A673 (cell line): ENCODE measurements at regions not wholly inside any gene's neighbourhood (a gene's known extent, or its start where the extent isn't known, plus 50 kb on each side); places are given as distances from the start of the nearest gene placed in this dataset.

Experiments used
- BruUV-seq: library from RNA; stranded (reverse); fragments of 400-500 nt; replicated peaks from 2 replicates; lab custom pipeline; 2021; lab: Mats Ljungman, UMichigan
- CTCF ChIA-PET: fragments of 300-600 bp; sonication (Branson Sonifier 250); formaldehyde crosslinking; loops from one replicate; lab custom pipeline; 2022; ENCODE audit warnings: antibody characterized with exemption; lab: Charles Lee
- POLR2A ChIA-PET: fragments of 300-600 bp; sonication (Branson Sonifier 250); formaldehyde crosslinking; loops from one replicate; lab custom pipeline; 2022; ENCODE audit warnings: antibody characterized with exemption; ENCODE audit not compliant: low non-redundant PET; lab: Charles Lee
- DNase-seq: peaks from one replicate; pipeline ENCODE4 v3.0.0-alpha.2; 2015; ENCODE audit warnings: low spot score
- H3K27ac ChIP-seq: fragments of 200-600 bp; sonication (generic); 2 replicates; pipeline ENCODE4 v1.5.1; 2016; ENCODE audit warnings: mixed run types, low read depth, mild to moderate bottlenecking, mixed read lengths, antibody characterized with exemption, low read length; ENCODE audit not compliant: poor library complexity, severe bottlenecking
- H3K27me3 ChIP-seq: fragments of 200-600 bp; sonication (generic); replicated peaks from 2 replicates; pipeline ENCODE4 v1.6.1; 2017; ENCODE audit warnings: mixed run types, low read depth, mild to moderate bottlenecking, mixed read lengths, antibody characterized with exemption, low read length; ENCODE audit not compliant: insufficient read depth, poor library complexity
- H3K36me3 ChIP-seq: fragments of 200-600 bp; sonication (generic); 2 replicates; pipeline ENCODE4 v1.6.1; 2016; ENCODE audit warnings: mixed run types, mild to moderate bottlenecking, mixed read lengths, antibody characterized with exemption, low read length; ENCODE audit not compliant: insufficient read depth, poor library complexity, severe bottlenecking
- H3K4me1 ChIP-seq: fragments of 200-600 bp; sonication (generic); 2 replicates; pipeline ENCODE4 v1.6.1; 2017; ENCODE audit warnings: mixed run types, mild to moderate bottlenecking, mixed read lengths, antibody characterized with exemption, low read length; ENCODE audit not compliant: insufficient read depth, poor library complexity, severe bottlenecking
- H3K4me3 ChIP-seq: fragments of 200-600 bp; sonication (generic); 2 replicates; pipeline ENCODE4 v1.5.1; 2016; ENCODE audit warnings: low read depth, mixed run types, mild to moderate bottlenecking, mixed read lengths, low read length; ENCODE audit not compliant: poor library complexity, severe bottlenecking
- H3K9me3 ChIP-seq: fragments of 200-600 bp; sonication (generic); 2 replicates; pipeline ENCODE4 v1.6.1; 2016; ENCODE audit warnings: mixed run types, low read depth, mild to moderate bottlenecking, mixed read lengths, antibody characterized with exemption, low read length; ENCODE audit not compliant: poor library complexity, severe bottlenecking
- EZH2 ChIP-seq: fragments of 200-600 bp; sonication (generic); IDR thresholded peaks from 2 replicates; pipeline ENCODE4 v1.6.1; 2017; ENCODE audit warnings: borderline replicate concordance, low read depth, mild to moderate bottlenecking, mixed read lengths, antibody characterized with exemption, low read length; ENCODE audit not compliant: poor library complexity, severe bottlenecking
- intact Hi-C: fragments of 100-400 bp; cut with micrococcal nuclease; formaldehyde crosslinking; loops from one replicate; pipeline ENCODE4 v1.10.0; 2022; ENCODE audit not compliant: unreplicated experiment
- TF ChIP-seq, protein P1 (sequence below): fragments of 300-800, 200-600 bp; sonication (generic); conservative IDR thresholded peaks from 2 replicates; pipeline ENCODE4 v1.5.1; 2017; ENCODE audit warnings: low read depth, mild to moderate bottlenecking, antibody characterized with exemption, low read length, moderate library complexity, mixed read lengths

DNA sequence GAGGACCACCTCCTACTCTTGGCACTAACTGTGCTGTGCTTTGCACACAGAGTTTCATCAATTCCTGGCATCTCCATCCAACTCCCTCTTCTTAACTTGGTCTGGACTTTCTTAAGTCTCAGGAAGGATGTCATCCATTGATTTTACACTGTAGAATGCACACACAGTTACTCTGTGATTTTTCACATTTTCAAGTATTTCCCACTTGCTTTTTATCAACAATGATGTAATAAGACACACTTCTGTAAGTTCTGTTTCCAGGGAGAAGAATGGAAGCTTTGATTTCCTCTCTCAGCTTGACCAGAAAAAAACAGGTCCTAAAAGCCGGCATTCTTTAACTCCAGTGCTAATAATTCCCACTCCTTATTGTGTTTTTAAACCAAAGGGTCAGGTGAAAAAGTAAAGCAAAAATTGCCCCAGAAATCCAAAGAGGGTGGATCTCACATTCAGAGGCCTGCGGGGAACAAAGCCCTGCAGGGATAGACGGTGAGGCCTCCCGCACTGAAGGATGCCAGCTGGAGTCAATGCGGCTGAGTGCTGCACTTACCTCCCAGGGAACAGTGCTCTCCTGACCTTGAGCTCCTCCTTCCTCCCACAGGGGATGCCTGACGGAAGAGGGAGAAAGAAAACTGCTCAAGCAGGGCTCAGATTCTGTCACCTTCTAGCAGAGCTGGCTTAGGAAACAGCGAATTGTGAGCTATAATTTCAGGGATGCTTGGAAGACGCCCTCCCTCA is 83.1 kb downstream of the PDCL3 start:
- intact Hi-C loops = no loop called here
- TF ChIP-seq, protein P1, sequence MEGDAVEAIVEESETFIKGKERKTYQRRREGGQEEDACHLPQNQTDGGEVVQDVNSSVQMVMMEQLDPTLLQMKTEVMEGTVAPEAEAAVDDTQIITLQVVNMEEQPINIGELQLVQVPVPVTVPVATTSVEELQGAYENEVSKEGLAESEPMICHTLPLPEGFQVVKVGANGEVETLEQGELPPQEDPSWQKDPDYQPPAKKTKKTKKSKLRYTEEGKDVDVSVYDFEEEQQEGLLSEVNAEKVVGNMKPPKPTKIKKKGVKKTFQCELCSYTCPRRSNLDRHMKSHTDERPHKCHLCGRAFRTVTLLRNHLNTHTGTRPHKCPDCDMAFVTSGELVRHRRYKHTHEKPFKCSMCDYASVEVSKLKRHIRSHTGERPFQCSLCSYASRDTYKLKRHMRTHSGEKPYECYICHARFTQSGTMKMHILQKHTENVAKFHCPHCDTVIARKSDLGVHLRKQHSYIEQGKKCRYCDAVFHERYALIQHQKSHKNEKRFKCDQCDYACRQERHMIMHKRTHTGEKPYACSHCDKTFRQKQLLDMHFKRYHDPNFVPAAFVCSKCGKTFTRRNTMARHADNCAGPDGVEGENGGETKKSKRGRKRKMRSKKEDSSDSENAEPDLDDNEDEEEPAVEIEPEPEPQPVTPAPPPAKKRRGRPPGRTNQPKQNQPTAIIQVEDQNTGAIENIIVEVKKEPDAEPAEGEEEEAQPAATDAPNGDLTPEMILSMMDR = no peak
- TF ChIP-seq EZH2 = no peak
- no peak overlapping the region for H3K4me3 ChIP-seq
- no peaks in the 10 kb centered on the region for H3K36me3 ChIP-seq
- no TSS peak for BruUV-seq
- DNase-seq = no peak
- CTCF ChIA-PET = no interaction called here
- H3K27me3 ChIP-seq = no peaks in the 10 kb centered on the region
- no peaks in the 10 kb centered on the region for H3K4me1 ChIP-seq
- no peak overlapping the region for H3K27ac ChIP-seq
- no peaks in the 10 kb centered on the region for H3K9me3 ChIP-seq
- POLR2A ChIA-PET = no interaction called here

DNA sequence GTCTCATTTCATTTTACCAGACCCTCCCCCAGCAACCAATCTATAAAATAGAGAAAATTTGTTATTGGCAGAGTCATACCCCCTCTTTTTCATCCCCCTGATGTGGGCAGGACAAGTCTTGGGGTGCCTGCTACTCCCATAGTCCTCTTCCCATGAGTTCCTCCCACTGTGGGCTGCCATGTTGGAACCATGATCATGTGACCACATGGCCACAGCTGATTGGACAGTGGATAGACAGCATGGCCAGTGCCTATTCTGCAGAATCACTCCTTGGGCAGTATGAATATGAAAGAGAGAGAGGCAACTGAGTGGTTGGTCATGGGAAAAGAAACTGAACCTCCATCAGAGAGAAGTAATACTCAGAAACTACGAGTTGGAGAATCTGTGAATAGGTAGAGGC is 84.9 kb downstream of the PDCL3 start:
- H3K36me3 ChIP-seq = no peaks in the 10 kb centered on the region
- TF ChIP-seq EZH2 = no peak
- TF ChIP-seq, protein P1 = no peak
- no TSS peak for BruUV-seq
- DNase-seq = no peak
- H3K9me3 ChIP-seq = no peaks in the 10 kb centered on the region
- H3K27me3 ChIP-seq = no peaks in the 10 kb centered on the region
- ChIA-PET CTCF (no interaction called here), POLR2A (no interaction called here)
- intact Hi-C loops = no loop called here
- no peak overlapping the region for H3K27ac ChIP-seq
- no peaks in the 10 kb centered on the region for H3K4me1 ChIP-seq
- H3K4me3 ChIP-seq = no peak overlapping the region

DNA sequence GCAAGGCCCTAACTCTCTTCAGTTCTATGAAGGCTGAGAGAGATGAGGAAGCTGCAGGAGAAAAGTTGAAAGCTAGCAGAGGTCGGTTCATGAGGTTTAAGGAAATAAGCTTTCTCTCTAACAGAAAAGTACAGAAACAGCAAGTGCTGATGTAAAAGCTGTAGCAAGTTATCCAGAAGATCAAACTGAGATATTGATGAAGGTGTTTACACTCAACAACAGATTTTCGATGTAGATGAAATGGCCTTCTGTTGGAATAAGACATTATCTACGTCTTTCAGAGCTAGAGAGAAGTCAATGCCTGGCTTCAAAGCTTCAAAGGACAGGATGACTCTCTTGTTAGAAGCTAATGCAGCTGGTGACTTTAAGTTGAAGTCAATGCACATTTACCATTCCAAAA is 87.4 kb downstream of the PDCL3 start:
- CTCF ChIA-PET = no interaction called here
- POLR2A ChIA-PET = no interaction called here
- H3K36me3 ChIP-seq = no peaks in the 10 kb centered on the region
- no peaks in the 10 kb centered on the region for H3K9me3 ChIP-seq
- no TSS peak for BruUV-seq
- no peak for DNase-seq
- H3K27ac ChIP-seq = no peak overlapping the region
- no peak overlapping the region for H3K4me3 ChIP-seq
- intact Hi-C loops = no loop called here
- no peaks in the 10 kb centered on the region for H3K4me1 ChIP-seq
- H3K27me3 ChIP-seq = no peaks in the 10 kb centered on the region
- TF ChIP-seq, protein P1 = no peak
- TF ChIP-seq EZH2 = no peak
